ENCODE measurements at regions not wholly inside any gene's neighbourhood (a gene's known extent, or its start where the extent isn't known, plus 50 kb on each side); places are given as distances from the start of the nearest gene placed in this dataset.

DNA sequence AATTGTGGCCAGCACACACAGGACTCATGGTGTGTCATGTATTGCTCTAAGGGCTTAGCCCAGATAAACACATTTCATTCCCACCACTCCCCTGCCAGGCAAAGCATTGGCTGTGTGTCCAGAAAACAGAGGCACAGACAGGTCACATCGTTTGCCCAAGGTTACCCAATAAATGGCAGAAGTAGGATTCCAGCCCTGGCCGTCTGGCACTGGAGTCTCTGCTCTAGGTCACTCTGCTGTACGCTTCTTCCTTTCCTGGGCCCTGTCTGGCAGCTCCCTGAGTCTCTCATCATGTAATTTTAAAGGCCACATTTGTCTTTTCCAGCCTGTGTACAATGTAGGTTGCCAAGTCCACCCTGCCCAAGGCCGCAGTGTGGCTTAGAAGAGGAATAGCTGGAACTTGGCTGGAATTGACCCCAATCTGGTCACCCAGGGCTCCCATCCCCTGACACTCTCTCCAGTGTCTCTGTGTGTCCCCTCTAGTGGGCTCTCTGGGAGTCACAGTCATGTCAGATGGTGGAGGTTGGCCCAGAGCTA is 264.5 kb upstream of the TSHZ3 start:
- DNase-seq (ENCODE audit: low spot score) = no peak
- H3K27ac ChIP-seq (ENCODE audit: low read depth in 1 of 2, low read length in 2 of 2) = no peak overlapping the region
- 64% methylated on average over 4 of the region's 4 CpGs for WGBS
- H3K36me3 ChIP-seq (ENCODE audit: control insufficient read depth in 4 of 4, insufficient read depth in 3 of 4, low read depth in 1 of 4, low read length in 3 of 4) = no peaks in the 10 kb centered on the region
- TF ChIP-seq, protein P1, sequence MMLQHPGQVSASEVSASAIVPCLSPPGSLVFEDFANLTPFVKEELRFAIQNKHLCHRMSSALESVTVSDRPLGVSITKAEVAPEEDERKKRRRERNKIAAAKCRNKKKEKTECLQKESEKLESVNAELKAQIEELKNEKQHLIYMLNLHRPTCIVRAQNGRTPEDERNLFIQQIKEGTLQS (IDR thresholded peaks at IDR 0.05) = no peak
- TF ChIP-seq GABPA (IDR thresholded peaks at IDR 0.05 in 1 of 2, conservative IDR thresholded peaks at IDR 0.05 in 1 of 2) = no peak
- TF ChIP-seq SP1 (IDR thresholded peaks at IDR 0.05) = no peak
- TF ChIP-seq TAF1 (conservative IDR thresholded peaks at IDR 0.05) = no peak
- H3K4me1 ChIP-seq (ENCODE audit: control insufficient read depth in 4 of 4, insufficient read depth in 4 of 4, low read length in 3 of 4) = no peaks in the 10 kb centered on the region
- no peak overlapping the region for H3K9ac ChIP-seq (ENCODE audit: low read depth in 1 of 2, low read length in 2 of 2)
- H3K9me3 ChIP-seq (ENCODE audit: control insufficient read depth in 4 of 4, low read length in 3 of 4) = peaks cover 0 to 2% (median 0%) of the 10 kb centered on the region in 4 donors
- H3K27me3 ChIP-seq (ENCODE audit: control insufficient read depth in 4 of 4, insufficient read depth in 4 of 4, low read length in 3 of 4) = peaks cover 0 to under 1% (median 0%) of the 10 kb centered on the region in 4 donors
- H3K4me3 ChIP-seq (ENCODE audit: low read depth in 1 of 3, low read length in 3 of 3) = no peak overlapping the region

DNA sequence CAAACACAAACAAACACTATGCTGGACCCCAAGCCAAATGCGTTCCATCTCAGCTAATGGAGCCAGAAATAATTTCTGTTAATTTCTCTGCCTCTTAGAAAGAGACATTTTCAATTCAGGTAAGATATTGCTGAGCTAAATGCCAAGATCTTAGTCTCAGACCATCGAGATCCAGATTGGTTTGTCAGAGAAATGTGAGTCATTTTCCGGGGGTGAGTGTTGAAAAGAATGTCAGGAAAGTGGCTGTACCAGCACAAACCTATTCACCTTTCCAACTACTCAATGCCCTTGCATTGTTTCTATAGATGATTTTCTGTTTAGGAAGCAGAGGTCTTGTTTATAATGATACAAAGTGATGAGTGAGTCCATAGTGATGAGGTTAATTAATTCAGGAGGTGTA is 266.8 kb upstream of the TSHZ3 start:
- no peaks in the 10 kb centered on the region for H3K4me1 ChIP-seq (ENCODE audit: control insufficient read depth in 4 of 4, insufficient read depth in 4 of 4, low read length in 3 of 4)
- H3K4me3 ChIP-seq (ENCODE audit: low read depth in 1 of 3, low read length in 3 of 3) = no peak overlapping the region
- no peaks in the 10 kb centered on the region for H3K27me3 ChIP-seq (ENCODE audit: control insufficient read depth in 4 of 4, insufficient read depth in 4 of 4, low read length in 3 of 4)
- no peak overlapping the region for H3K9ac ChIP-seq (ENCODE audit: low read depth in 1 of 2, low read length in 2 of 2)
- no peak for TF ChIP-seq HNF4A (conservative IDR thresholded peaks at IDR 0.05)
- no peak for TF ChIP-seq TAF1 (conservative IDR thresholded peaks at IDR 0.05)
- no peaks in the 10 kb centered on the region for H3K36me3 ChIP-seq (ENCODE audit: control insufficient read depth in 4 of 4, insufficient read depth in 3 of 4, low read depth in 1 of 4, low read length in 3 of 4)
- no peak overlapping the region for H3K27ac ChIP-seq (ENCODE audit: low read depth in 1 of 2, low read length in 2 of 2)
- no peak for DNase-seq (ENCODE audit: low spot score)
- 82% methylated on average over 3 of the region's 3 CpGs for WGBS
- H3K9me3 ChIP-seq (ENCODE audit: control insufficient read depth in 4 of 4, low read length in 3 of 4) = peaks cover 0 to 2% (median under 1%) of the 10 kb centered on the region in 4 donors

DNA sequence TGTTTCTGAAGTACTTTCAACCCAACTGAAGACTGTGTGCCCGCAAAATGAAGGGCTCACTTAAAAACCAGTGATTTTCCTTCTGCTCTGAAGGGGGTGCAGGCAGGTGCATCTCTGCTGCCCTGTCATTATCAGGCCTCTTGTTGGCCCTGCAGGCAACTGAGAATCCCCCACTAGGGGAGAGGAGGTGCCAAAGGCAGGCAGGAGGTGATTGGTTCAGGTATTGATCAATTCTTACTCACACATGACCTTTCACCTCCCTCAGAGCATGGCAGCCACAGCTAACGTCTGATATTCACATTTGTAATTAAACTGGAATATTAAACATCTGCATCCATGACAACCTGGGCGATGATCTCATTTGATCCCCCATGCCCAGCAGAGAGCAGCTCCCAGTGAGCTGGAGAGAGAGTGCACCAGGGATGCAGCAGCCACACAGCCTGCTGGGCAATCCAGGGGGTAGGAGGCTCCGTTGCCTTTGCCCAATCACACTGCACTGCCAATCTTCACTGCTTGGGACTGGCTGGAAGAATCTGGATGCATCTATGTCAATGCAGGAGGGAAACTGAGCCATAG is 267.9 kb upstream of the TSHZ3 start:
- TF ChIP-seq FOXA2 (IDR thresholded peaks at IDR 0.05) (no peak), SP1 (IDR thresholded peaks at IDR 0.05) (no peak), NR2F2 (IDR thresholded peaks at IDR 0.05) (no peak), RXRA (IDR thresholded peaks at IDR 0.05) (no peak), HNF4G (IDR thresholded peaks at IDR 0.05) (no peak), EGR1 (IDR thresholded peaks at IDR 0.05; ENCODE audit: low read depth in 2 of 2) (no peak), FOXA1 (IDR thresholded peaks at IDR 0.05) (no peak), TAF1 (conservative IDR thresholded peaks at IDR 0.05) (no peak), RAD21 (IDR thresholded peaks at IDR 0.05) (no peak), GABPA (IDR thresholded peaks at IDR 0.05 in 1 of 2, conservative IDR thresholded peaks at IDR 0.05 in 1 of 2) (no peak), HNF4A (conservative IDR thresholded peaks at IDR 0.05) (no peak)
- TF ChIP-seq, protein P1 (IDR thresholded peaks at IDR 0.05) = no peak
- TF ChIP-seq, protein P2, sequence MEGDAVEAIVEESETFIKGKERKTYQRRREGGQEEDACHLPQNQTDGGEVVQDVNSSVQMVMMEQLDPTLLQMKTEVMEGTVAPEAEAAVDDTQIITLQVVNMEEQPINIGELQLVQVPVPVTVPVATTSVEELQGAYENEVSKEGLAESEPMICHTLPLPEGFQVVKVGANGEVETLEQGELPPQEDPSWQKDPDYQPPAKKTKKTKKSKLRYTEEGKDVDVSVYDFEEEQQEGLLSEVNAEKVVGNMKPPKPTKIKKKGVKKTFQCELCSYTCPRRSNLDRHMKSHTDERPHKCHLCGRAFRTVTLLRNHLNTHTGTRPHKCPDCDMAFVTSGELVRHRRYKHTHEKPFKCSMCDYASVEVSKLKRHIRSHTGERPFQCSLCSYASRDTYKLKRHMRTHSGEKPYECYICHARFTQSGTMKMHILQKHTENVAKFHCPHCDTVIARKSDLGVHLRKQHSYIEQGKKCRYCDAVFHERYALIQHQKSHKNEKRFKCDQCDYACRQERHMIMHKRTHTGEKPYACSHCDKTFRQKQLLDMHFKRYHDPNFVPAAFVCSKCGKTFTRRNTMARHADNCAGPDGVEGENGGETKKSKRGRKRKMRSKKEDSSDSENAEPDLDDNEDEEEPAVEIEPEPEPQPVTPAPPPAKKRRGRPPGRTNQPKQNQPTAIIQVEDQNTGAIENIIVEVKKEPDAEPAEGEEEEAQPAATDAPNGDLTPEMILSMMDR (IDR thresholded peaks at IDR 0.05; ENCODE audit: low read depth, low read length, missing input control) = no peak
- TF ChIP-seq, protein P3, sequence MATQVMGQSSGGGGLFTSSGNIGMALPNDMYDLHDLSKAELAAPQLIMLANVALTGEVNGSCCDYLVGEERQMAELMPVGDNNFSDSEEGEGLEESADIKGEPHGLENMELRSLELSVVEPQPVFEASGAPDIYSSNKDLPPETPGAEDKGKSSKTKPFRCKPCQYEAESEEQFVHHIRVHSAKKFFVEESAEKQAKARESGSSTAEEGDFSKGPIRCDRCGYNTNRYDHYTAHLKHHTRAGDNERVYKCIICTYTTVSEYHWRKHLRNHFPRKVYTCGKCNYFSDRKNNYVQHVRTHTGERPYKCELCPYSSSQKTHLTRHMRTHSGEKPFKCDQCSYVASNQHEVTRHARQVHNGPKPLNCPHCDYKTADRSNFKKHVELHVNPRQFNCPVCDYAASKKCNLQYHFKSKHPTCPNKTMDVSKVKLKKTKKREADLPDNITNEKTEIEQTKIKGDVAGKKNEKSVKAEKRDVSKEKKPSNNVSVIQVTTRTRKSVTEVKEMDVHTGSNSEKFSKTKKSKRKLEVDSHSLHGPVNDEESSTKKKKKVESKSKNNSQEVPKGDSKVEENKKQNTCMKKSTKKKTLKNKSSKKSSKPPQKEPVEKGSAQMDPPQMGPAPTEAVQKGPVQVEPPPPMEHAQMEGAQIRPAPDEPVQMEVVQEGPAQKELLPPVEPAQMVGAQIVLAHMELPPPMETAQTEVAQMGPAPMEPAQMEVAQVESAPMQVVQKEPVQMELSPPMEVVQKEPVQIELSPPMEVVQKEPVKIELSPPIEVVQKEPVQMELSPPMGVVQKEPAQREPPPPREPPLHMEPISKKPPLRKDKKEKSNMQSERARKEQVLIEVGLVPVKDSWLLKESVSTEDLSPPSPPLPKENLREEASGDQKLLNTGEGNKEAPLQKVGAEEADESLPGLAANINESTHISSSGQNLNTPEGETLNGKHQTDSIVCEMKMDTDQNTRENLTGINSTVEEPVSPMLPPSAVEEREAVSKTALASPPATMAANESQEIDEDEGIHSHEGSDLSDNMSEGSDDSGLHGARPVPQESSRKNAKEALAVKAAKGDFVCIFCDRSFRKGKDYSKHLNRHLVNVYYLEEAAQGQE (IDR thresholded peaks at IDR 0.05) = no peak
- TF ChIP-seq, protein P4, sequence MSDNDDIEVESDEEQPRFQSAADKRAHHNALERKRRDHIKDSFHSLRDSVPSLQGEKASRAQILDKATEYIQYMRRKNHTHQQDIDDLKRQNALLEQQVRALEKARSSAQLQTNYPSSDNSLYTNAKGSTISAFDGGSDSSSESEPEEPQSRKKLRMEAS (IDR thresholded peaks at IDR 0.05) = no peak
- TF ChIP-seq, protein P5, sequence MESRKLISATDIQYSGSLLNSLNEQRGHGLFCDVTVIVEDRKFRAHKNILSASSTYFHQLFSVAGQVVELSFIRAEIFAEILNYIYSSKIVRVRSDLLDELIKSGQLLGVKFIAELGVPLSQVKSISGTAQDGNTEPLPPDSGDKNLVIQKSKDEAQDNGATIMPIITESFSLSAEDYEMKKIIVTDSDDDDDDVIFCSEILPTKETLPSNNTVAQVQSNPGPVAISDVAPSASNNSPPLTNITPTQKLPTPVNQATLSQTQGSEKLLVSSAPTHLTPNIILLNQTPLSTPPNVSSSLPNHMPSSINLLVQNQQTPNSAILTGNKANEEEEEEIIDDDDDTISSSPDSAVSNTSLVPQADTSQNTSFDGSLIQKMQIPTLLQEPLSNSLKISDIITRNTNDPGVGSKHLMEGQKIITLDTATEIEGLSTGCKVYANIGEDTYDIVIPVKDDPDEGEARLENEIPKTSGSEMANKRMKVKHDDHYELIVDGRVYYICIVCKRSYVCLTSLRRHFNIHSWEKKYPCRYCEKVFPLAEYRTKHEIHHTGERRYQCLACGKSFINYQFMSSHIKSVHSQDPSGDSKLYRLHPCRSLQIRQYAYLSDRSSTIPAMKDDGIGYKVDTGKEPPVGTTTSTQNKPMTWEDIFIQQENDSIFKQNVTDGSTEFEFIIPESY (IDR thresholded peaks at IDR 0.05) = no peak
- Histone ChIP-seq H3K36me3 (ENCODE audit: control insufficient read depth in 4 of 4, insufficient read depth in 3 of 4, low read depth in 1 of 4, low read length in 3 of 4) (no peaks in the 10 kb centered on the region), H3K27ac (ENCODE audit: low read depth in 1 of 2, low read length in 2 of 2) (no peak overlapping the region), H3K9ac (ENCODE audit: low read depth in 1 of 2, low read length in 2 of 2) (no peak overlapping the region), H3K9me3 (ENCODE audit: control insufficient read depth in 4 of 4, low read length in 3 of 4) (peaks cover 0 to 8% (median 3%) of the 10 kb centered on the region in 4 donors), H3K4me3 (ENCODE audit: low read depth in 1 of 3, low read length in 3 of 3) (no peak overlapping the region), H3K4me1 (ENCODE audit: control insufficient read depth in 4 of 4, insufficient read depth in 4 of 4, low read length in 3 of 4) (no peaks in the 10 kb centered on the region), H3K27me3 (ENCODE audit: control insufficient read depth in 4 of 4, insufficient read depth in 4 of 4, low read length in 3 of 4) (no peaks in the 10 kb centered on the region)
- 66% methylated on average over 4 of the region's 4 CpGs for WGBS
- no peak for DNase-seq (ENCODE audit: low spot score)
